NCI-H2081 (cell line): ENCODE measurements at regions not wholly inside any gene's neighbourhood (a gene's known extent, or its start where the extent isn't known, plus 50 kb on each side); places are given as distances from the start of the nearest gene placed in this dataset.

ENCODE experiments used
- DNase-seq, 2 experiments: peaks; one replicate each; lab custom pipeline; 2025; lab: John Stamatoyannopoulos, UW

DNA sequence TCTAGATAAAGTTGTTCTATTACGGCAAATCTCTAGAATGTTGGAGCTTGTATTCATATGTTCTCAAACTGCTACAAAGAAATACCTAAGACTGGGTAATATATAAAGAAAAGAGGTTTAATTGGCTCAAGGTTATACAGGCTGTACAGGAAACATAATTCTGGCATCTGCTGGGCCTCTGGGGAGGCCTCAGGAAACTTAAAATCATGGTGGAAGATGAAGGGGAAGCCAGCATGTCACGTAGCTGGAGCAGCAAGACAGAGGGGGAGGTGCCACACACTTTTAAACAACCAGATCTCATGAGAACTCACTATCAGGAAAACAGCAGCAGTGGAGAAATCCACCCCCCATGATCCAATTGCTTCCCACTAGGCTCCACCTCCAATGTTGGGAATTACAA, 390.4 kb upstream of the ADGRL4 start:
- DNase-seq: no peak

- DNase-seq: no peak
Measured at GRCh38 chr1:79388694-79389361, 382.3 kb upstream of the ADGRL4 start.

GRCh38 chr1:79386730-79387129, 380.2 kb upstream of the ADGRL4 start:
- no peak for DNase-seq

DNA sequence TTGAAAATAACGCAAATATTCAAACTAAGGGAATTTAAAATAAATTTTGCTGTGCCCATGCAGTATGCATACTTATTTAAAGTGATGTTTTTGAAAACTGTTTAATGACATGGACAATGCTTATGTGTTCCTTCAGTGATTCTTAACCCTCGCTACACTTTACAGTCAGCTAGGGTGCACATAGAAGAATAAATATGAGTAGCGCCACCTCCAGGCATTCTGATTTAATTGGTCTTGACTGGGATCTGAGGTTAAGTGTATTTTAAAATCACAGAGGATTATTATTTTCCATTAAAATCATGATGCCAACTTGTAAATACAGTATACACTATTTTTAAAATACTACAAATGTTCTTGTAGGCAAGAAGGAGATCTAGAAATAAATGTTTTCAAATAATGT, 373.5 kb upstream of the ADGRL4 start:
- no peak for DNase-seq

- DNase-seq: no peak
Measured at GRCh38 chr1:79376106-79376505, 369.6 kb upstream of the ADGRL4 start.

GRCh38 chr1:79375352-79375751, 368.8 kb upstream of the ADGRL4 start:
- DNase-seq: no peak

- no peak for DNase-seq
Measured at GRCh38 chr1:79374397-79374796, 367.9 kb upstream of the ADGRL4 start.

DNA sequence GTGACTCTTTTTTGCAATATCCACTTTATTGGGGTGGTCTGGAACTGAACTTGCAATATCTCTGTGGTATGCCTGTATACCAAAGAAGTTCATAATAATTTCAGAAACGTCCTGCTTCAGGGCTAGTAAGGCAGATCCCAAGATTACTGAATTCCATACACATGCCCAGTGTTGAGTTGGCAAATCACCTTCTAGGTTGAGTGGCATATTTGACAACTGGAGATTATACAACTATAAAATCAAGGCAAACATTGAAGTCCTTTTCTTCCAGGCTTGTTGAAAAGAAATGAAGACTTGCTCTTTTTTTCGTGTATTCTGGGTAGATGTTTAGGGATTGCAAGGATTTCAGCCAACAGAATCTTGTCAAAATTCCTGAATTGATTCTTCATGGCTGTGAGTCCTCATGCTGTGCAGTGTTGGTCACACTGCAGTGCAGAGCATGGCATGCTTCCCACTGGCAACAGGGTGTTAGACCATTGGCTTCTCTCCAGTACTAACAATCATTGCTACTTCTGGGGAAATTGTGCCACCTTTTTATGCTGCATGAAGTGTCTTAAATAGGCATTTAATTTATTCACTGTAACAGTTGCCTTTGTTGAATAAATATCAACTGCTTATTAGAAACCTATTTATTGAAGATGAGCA, 367.1 kb upstream of the ADGRL4 start:
- peak; percentile 62 to 91 for DNase-seq

- DNase-seq: no peak
Measured at GRCh38 chr1:79371802-79372201, 365.3 kb upstream of the ADGRL4 start.

DNA sequence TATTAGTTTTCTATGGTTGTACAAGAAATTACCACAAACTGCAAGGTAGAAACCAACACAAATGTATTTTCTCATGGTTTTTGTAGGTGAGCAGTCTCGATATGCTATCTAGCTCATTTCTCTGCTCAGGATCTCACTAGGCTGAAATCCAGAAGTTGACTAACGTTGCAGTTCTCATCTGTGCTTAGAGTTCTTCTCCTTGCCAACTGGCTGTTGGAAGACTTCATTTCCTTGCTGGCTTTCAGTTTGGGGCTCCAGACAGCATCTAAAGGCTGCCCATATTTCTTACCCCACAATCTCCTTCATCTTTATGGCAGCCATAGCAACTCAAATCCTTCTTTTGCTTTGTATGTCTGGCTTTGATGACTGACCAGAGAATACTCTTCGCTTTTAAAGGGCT, 362.6 kb upstream of the ADGRL4 start:
- DNase-seq: no peak

- DNase-seq: no peak
Measured at GRCh38 chr1:79364896-79365295, 358.4 kb upstream of the ADGRL4 start.

DNA sequence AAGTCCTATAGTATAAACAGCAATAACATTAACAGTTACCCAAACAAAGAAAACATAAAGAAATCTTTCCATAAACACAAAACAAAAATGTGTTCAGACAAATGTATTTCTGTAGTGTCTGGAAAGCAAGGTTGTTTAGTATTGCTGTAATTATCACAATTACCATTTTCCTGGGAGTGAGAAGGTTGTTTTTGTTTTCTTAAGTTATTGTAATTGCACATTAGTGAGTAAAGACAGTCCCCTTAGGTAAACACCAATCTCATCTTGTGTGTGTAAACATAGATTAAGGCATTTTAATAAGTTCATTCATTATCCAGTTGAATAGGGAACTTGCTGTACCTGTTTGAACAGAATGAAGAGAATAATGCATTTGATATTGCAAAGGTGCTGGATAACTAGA, 356.9 kb upstream of the ADGRL4 start:
- DNase-seq: peak; percentile 19 to 70

GRCh38 chr1:79362470-79362869, 355.9 kb upstream of the ADGRL4 start:
- DNase-seq: no peak

GRCh38 chr1:79355090-79355489, 348.6 kb upstream of the ADGRL4 start:
- DNase-seq: no peak

- peak in 1 of 2 experiments; percentile 6 for DNase-seq
Measured at GRCh38 chr1:79353224-79353623, 346.7 kb upstream of the ADGRL4 start.

DNA sequence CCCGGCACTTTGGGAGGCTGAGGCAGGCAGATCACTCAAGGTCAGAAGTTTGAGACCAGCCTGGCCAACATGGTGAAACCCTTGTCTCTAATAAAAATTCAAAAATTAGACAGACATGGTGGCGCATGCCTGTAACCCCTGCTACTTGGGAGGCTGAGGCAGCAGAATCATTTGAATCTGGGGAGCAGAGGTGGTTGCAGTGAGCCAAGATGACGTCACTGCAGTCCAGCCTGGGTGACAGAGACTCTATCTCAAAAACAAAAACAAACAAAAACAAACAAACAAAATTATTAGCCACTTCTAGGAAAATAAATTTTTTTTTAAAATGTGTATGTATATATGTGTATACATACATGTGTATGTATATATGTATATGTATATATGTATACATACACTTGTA, 320.3 kb upstream of the ADGRL4 start:
- no peak for DNase-seq

DNA sequence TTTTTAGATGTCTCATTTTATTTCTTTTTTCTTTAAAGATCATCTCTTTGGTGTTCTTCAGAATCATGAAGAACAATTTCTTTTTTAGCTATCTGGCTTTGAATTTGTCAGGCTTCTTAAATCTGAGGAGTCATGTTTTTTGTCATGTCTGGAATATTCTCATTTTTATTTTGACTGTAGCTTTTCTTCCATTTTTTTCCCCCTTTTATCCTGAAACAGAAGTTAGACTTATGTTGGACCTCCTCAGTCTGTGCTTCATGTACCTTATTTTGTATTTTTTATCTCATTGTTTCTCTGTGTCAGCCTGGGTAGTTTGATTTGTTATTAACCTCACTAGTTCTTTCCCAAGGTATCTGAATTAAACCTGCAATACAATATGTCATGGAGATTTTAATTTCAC, 319.2 kb upstream of the ADGRL4 start:
- DNase-seq: no peak

DNA sequence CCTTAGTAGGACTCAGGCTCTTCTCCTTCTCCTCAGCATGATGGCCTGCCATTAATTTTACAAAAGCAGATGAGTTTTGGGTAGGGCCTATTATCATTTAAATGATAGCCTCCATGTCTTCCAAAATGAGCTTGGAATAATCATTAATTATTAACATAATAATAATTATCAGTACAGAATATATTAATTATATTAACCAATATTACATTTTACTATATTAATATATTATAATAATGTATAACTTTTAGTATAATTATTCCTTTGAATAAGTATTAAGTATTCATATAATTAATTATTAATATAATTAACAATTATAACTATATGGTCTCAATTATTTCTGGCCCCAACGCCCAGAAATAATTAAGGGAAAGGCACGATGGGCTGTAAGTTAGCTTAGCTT, 318.6 kb upstream of the ADGRL4 start:
- no peak for DNase-seq

DNA sequence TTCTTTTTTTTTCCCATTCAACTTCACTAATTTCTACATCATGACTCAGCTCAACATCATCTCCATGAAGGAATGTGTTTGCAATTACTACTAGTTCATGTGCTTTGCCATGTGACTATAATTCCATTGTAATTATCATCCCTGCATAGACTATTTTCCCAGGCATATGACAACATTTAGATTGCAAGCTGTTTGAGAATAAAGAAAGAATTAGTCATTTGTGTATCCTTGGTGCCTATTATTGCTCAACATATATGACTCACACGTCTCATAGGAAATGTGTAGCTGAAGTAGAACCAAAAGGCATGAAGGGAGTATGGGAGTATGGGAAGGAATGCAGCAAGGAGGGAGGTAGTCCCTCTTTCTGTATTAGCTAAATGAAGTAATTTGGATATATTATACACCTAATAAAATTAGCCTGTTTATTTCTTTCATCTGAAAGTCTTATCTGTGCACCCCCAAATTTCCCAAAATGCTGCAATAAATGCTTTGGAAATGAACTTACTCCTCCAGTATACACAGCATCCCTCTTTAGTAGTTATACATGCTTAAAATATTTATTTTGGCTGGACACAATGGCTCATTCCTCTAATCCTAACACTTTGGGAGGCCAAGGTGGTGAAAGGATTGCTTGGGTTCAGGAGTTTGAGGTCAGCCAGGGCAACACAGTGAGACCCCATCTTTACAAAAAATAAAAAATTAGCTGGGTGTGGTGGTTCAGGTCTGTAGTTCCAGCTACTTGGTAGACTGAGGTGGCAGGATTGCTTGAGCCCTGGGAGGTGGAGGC, 316.9 kb upstream of the ADGRL4 start:
- DNase-seq: no peak

GRCh38 chr1:79322511-79323027, 316.0 kb upstream of the ADGRL4 start:
- DNase-seq: no peak

DNA sequence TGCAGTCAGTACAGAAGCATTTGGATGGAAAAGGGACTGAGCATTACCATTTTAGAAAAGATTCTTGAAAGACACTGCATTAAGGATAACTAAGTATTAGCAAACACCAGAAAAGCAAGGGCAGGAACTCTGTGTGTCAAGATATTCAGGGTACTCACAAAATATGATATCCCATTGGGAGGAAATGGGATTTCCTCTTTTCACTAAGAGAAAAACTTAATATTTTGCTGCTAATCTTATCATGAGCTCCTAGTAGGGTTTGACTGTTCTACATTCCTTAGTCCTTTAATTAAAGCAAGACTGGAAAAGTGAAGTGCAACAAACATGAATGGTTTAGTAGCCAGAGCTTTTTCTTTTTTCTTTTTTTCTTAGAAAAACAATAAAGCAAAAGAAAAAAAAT, 305.9 kb upstream of the ADGRL4 start:
- DNase-seq: no peak

DNA sequence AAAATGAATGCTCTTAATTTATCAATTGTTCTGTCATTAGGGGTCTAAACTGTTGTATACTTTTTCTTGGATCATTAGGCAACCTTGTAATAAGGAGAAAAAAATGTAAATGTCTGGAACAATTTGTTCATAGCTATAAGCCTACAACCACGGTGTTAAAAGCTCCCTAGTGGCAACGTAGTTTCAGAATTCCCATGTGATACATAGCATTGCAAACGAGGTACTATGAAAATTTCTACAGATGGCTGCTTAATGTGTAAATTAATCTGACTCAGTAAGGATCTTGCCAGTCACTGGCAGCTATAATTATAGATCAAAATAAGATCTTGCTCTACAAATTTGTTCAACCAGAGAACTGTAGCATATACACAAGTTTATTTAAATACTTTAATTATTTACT, 304.1 kb upstream of the ADGRL4 start:
- no peak for DNase-seq

DNA sequence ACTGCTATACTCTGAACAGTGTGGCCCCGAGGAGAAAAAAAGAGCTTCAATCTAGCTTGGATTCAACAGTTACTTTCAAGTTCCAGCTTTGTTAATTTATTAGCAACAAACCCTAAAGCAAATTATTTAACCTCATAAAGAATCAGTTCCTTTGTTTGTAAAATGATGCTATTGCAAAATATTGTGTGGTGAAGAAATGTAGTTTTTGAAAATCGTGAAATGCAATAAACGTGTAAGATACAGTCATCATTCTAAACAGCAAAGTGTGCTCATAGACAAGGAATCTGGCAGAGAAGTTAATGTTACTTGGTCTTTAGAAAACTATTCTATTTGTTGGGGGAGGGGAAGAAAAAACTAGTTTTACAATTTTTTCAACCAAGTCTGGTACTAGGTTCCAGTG, 297.6 kb upstream of the ADGRL4 start:
- no peak for DNase-seq
